PC-3 (cell line): ENCODE measurements at regions not wholly inside any gene's neighbourhood (a gene's known extent, or its start where the extent isn't known, plus 50 kb on each side); places are given as distances from the start of the nearest gene placed in this dataset.
"Not testable (repeated sequence)": the region's sequence is repeated elsewhere in the genome, so short reads cannot be mapped to it uniquely, and the experiment has no call there.

Experiments used
- ATAC-seq: fragments of 200-7000 bp; cut with Tn5 transposase; 2 replicates; pipeline ENCODE4 v1.9.1; 2020; ENCODE audit warnings: mild to moderate bottlenecking, moderate library complexity
- BruUV-seq: library from RNA; stranded (reverse); fragments of 400-500 nt; replicated peaks from 2 replicates; lab custom pipeline; 2021; lab: Mats Ljungman, UMichigan
- CTCF ChIA-PET: fragments of 300-600 bp; sonication (Branson Sonifier 250); formaldehyde crosslinking; loops from one replicate; lab custom pipeline; 2022; ENCODE audit warnings: antibody characterized with exemption; lab: Charles Lee
- POLR2A ChIA-PET: fragments of 300-600 bp; sonication (Branson Sonifier 250); formaldehyde crosslinking; loops from one replicate; lab custom pipeline; 2022; ENCODE audit warnings: antibody characterized with exemption; ENCODE audit not compliant: unreplicated experiment; lab: Charles Lee
- DNase-seq: peaks from one replicate; pipeline ENCODE4 v3.0.0-alpha.2; 2015
- H2AFZ ChIP-seq: fragments of 300-600 bp; sonication (generic); 2 replicates; pipeline ENCODE4 v1.6.0; 2016; ENCODE audit warnings: antibody characterized with exemption, low read length
- H3F3A ChIP-seq: fragments of 300-600 bp; sonication (generic); one replicate; pipeline ENCODE4 v1.6.0; 2017; ENCODE audit warnings: antibody characterized with exemption, low read length, control low read depth, mild to moderate bottlenecking; ENCODE audit not compliant: unreplicated experiment
- H3K27ac ChIP-seq: fragments of 300-600 bp; sonication (generic); 2 replicates; pipeline ENCODE4 v1.5.1; 2016; ENCODE audit warnings: mild to moderate bottlenecking, low read length
- H3K27me3 ChIP-seq: fragments of 300-600 bp; sonication (generic); 2 replicates; pipeline ENCODE4 v1.6.1; 2016; ENCODE audit warnings: low read length, mixed read lengths
- H3K36me3 ChIP-seq: fragments of 300-600 bp; sonication (generic); 2 replicates; pipeline ENCODE4 v1.6.1; 2016; ENCODE audit warnings: low read depth, mixed run types, low read length, mixed read lengths
- H3K4me1 ChIP-seq: fragments of 300-600 bp; sonication (generic); 2 replicates; pipeline ENCODE4 v1.5.1; 2016; ENCODE audit warnings: low read length; ENCODE audit not compliant: insufficient read depth
- H3K4me2 ChIP-seq: fragments of 300-600 bp; sonication (generic); 2 replicates; pipeline ENCODE4 v1.6.0; 2016; ENCODE audit warnings: low read length
- H3K4me3 ChIP-seq: fragments of 300-600 bp; sonication (generic); 2 replicates; pipeline ENCODE4 v1.5.1; 2016; ENCODE audit warnings: mild to moderate bottlenecking, low read length, mixed read lengths
- H3K79me2 ChIP-seq: fragments of 300-600 bp; sonication (generic); 2 replicates; pipeline ENCODE4 v1.6.1; 2017; ENCODE audit warnings: low read length, mixed read lengths
- H3K9ac ChIP-seq: fragments of 300-600 bp; sonication (generic); 2 replicates; pipeline ENCODE4 v1.6.0; 2016; ENCODE audit warnings: mild to moderate bottlenecking, low read length
- H3K9me2 ChIP-seq: fragments of 300-600 bp; sonication (generic); replicated peaks from 2 replicates; pipeline ENCODE4 v1.6.1; 2016; ENCODE audit warnings: mixed run types, low read length, mixed read lengths
- H3K9me3 ChIP-seq: fragments of 300-600 bp; sonication (generic); 2 replicates; pipeline ENCODE4 v1.6.1; 2016; ENCODE audit warnings: low read length, mixed read lengths
- H4K20me1 ChIP-seq: fragments of 300-600 bp; sonication (generic); 2 replicates; pipeline ENCODE4 v1.6.1; 2016; ENCODE audit warnings: low read length, mixed read lengths
- intact Hi-C: fragments of 100-400 bp; cut with micrococcal nuclease; formaldehyde crosslinking; loops from 2 replicates; pipeline ENCODE4 v1.9.0; 2023

DNA sequence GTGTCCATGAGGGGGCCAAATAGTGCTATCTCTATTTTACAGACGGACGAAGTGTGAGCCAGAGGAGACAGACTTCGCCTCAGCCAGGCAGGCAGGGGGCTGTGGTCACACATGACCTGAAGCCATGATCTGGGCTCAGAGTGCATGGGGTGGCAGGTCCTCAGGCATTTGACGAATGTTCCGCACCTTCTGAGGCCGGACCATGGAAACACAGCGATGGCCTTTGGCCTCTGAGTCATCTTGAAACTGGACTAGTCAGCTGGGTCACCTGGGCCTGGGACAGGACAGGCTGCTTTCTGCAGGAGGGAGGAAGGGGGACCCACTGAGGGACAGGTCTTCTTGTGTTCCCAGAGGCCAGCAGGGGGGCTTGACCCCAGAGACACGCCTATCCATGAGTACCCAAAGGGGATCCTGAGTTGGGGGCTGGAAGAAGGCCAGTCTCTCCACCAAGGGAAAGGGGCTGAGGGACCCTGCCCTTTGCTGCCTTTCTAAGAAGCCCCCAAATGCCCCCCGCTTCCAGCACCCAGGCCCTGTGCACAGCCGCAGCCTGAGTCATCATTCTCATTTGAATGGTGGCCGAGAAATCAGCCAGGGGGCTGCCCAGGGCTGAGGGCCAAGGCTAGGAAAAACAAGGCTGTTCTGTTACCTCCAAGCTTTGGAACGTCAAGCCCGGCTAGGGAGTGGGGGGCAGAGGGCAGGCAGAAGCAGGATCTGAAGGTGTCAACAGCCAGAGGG lies 142.9 kb downstream of the GTF2IRD2B start:
- H3K36me3 ChIP-seq, H3F3A ChIP-seq, H3K4me3 ChIP-seq, DNase-seq, H2AFZ ChIP-seq, POLR2A ChIA-PET, CTCF ChIA-PET, H3K27ac ChIP-seq, BruUV-seq, H3K9me3 ChIP-seq, ATAC-seq, H3K9ac ChIP-seq, H3K4me1 ChIP-seq, H3K27me3 ChIP-seq, intact Hi-C loops, H3K79me2 ChIP-seq, H3K4me2 ChIP-seq, H4K20me1 ChIP-seq, H3K9me2 ChIP-seq: not testable (repeated sequence)

DNA sequence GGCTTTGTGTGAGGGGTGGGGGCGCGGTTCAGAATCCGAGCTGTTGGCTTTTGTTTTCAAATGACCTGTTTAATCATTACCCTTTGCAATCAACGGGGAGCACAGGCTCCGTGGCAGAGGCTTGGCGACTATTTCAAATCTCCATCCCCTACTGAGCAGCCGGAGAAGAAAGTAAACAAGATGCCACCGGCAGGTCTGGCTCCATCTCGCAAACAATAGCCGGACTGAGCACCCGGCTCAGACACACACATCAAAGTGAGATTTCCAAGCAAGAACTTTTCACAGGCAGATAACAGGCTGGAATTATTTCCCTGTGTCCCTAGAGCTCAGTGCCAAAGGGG lies 143.4 kb downstream of the GTF2IRD2B start:
- H3F3A ChIP-seq, H3K4me3 ChIP-seq, DNase-seq, H3K9me3 ChIP-seq, H3K9me2 ChIP-seq, H3K36me3 ChIP-seq, H3K27ac ChIP-seq, H3K9ac ChIP-seq, H3K27me3 ChIP-seq, H3K4me1 ChIP-seq, CTCF ChIA-PET, H3K79me2 ChIP-seq, POLR2A ChIA-PET, intact Hi-C loops, H2AFZ ChIP-seq, H3K4me2 ChIP-seq, H4K20me1 ChIP-seq: not testable (repeated sequence)
- peak; percentile 32 for ATAC-seq
- BruUV-seq, result TSS peak; percentile 78

DNA sequence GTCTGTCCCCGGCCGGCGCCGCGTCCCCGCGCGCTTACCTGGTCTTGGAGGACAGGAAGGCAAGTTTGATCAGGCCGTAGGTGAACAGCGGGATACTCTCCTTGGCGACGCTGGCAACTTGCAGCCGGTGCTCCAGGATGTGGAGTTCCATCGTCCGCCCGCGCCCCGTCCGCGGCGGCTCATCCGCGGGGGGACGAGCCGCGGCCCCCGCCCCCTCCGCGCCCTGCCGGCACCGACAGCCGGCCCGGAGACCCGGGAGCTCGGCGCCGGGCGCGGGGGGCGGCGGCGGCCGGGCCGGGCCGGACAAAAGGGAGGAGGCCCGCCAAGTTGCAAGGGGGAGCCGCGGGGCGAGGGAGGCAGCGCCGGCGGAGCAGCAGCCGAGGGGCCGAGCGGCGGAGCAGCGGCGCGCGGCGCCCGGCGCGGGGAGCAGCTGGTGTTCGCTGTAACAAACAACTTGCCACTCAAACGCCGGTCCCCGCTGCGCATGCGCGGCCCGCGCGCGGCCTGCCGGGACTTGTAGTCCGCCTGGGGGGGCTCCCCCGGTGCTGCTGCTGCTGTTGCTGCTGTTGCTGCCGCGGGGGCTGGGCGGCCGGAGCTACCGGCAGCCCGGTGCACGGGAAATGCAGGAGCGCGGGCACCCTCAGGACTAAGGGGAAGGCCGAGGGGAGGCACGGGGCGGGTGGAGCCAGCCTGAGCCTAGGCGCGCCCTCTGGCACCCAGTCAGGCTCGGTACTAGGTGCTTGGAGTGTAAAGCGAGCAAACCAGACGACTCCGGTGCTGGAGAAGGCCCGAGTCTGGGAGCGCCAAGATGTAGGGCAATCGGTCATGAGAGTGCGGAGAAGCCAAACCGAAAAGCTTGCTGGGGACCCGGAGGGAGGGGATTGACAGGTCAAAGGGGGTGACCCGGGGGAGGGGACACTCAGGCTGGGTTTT lies 145.1 kb downstream of the GTF2IRD2B start:
- CTCF ChIA-PET, POLR2A ChIA-PET, H3K36me3 ChIP-seq, DNase-seq, H3K9me2 ChIP-seq, H3K4me1 ChIP-seq, H3K79me2 ChIP-seq, H3K27ac ChIP-seq, H3K27me3 ChIP-seq, H3F3A ChIP-seq, H3K9ac ChIP-seq, intact Hi-C loops, H4K20me1 ChIP-seq, H2AFZ ChIP-seq, BruUV-seq, H3K4me2 ChIP-seq, H3K4me3 ChIP-seq, H3K9me3 ChIP-seq: not testable (repeated sequence)
- ATAC-seq, result peak; percentile 77

DNA sequence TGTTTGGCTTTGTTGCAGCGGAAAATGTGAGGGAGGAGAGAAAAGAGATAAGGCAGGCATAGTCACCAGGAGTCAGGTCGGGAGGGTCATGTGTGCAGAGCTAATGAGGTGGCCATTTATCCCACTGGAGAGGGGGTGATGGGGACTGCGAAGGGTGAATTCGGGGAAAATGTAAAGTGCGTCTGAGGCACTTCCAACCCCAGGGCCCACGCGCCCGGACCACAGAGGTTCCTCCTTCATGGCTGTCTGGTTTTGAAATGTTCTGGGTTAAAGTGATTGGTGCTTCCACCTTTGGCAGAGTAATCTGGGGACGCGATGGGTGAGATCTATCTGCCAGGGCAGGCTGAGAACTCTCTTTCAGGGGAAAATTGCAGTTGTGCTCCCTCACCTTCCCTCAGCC lies 145.9 kb downstream of the GTF2IRD2B start:
- intact Hi-C loops, H3K9me2 ChIP-seq, DNase-seq, H3K4me2 ChIP-seq, H3K9me3 ChIP-seq, BruUV-seq, H3K36me3 ChIP-seq, H3F3A ChIP-seq, ATAC-seq, H3K4me3 ChIP-seq, H3K27ac ChIP-seq, H3K79me2 ChIP-seq, POLR2A ChIA-PET, H3K9ac ChIP-seq, H4K20me1 ChIP-seq, CTCF ChIA-PET, H2AFZ ChIP-seq, H3K27me3 ChIP-seq, H3K4me1 ChIP-seq: not testable (repeated sequence)

DNA sequence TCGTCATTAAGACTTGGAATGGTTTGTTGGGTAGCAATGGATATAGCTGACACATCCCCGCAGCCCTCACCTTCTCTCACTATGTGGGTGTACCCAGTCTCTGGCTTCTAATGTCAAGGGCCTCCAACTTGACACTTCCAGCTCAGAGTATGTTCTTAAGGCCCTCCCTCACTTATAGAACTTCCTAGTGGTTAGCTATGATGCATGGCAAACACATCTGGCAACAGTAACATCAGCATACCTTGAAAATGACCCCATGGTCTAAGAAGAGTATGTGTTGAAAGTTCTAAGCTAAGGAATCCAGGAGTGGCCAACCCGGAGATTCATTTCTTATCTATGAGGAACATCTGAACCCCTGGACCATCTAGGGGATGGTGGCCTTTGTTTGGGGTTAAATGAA lies 151.2 kb downstream of the GTF2IRD2B start:
- BruUV-seq, ATAC-seq, H4K20me1 ChIP-seq, H3K79me2 ChIP-seq, H3K27me3 ChIP-seq, CTCF ChIA-PET, POLR2A ChIA-PET, H3K9me3 ChIP-seq, DNase-seq, H3K4me3 ChIP-seq, H2AFZ ChIP-seq, intact Hi-C loops, H3K9me2 ChIP-seq, H3K36me3 ChIP-seq, H3F3A ChIP-seq, H3K4me1 ChIP-seq, H3K9ac ChIP-seq, H3K27ac ChIP-seq, H3K4me2 ChIP-seq: not testable (repeated sequence)

DNA sequence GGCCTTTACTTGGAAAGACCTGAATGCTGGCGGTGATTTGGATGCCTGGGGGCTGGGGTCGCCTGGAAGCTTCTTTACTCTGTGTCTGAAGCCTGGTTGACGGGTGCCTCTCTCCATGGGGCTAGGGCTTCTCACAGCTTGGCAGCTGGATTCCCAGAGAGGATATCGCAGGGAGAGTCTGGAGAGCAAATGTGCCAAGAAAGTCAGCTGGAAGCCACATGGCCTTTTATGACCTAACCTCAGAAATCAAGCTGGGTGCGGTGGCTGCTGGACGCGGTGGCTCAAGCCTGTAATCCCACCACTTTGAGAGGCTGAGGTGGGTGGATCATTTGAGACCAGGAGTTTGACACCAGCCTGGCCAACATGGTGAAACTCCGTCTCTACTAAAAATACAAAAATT lies 147.2 kb upstream of the TRIM73 start:
- BruUV-seq, intact Hi-C loops, H2AFZ ChIP-seq, POLR2A ChIA-PET, CTCF ChIA-PET, H4K20me1 ChIP-seq, H3K4me3 ChIP-seq, H3K9ac ChIP-seq, H3K27me3 ChIP-seq, ATAC-seq, H3F3A ChIP-seq, H3K9me2 ChIP-seq, H3K4me1 ChIP-seq, H3K4me2 ChIP-seq, DNase-seq, H3K79me2 ChIP-seq, H3K9me3 ChIP-seq, H3K36me3 ChIP-seq, H3K27ac ChIP-seq: not testable (repeated sequence)
